AG20443 (cell line): ENCODE measurements at regions not wholly inside any gene's neighbourhood (a gene's known extent, or its start where the extent isn't known, plus 50 kb on each side); places are given as distances from the start of the nearest gene placed in this dataset.
A peak's percentile ranks its signal among the peaks of the same experiment; 100 is the strongest.
"Not testable (repeated sequence)": the region's sequence is repeated elsewhere in the genome, so short reads cannot be mapped to it uniquely, and the experiment has no call there.

Source experiments
- DNase-seq: peaks from one replicate; pipeline ENCODE4 v3.0.0; 2012; ENCODE audit warnings: low spot score, mixed read lengths

DNA sequence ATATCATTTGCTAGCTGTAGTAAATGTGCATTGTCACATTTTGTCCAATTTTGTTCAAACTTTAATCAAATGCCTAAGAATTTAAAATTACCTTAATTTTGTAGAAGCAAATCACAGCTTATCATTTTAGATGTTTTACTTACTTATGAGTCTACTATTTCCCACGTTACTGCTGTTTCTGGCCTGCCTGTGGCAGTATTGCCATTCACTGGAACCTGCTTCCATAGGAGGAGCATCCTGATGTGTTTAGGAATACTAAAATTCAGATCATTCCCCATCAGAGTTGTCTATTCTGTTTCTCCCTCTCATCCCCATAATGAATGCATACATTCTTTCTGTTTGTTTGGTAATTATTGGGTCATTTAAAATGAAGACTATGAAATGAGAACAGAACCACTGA, 119.5 kb upstream of the SNRPN start:
- DNase-seq = no peak

DNA sequence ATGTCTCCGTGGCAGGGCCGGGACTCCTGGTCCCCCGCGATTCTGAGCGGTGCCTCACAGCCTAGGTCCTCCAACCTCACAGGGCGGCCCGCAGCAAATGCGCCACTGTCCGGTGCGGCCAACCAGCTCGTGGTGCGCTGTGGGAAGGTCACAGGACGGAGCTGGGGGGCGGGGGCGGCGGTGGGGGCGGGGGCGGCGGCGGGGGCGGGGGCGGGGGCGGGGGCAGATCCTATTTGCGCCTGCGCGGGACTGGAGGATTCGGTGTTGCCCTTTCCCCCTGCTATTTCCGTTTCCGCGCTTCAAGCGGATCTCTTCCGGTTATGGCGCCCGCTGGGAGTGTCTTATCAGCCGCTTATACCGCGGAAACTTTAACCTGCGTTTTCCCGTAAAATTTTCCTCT, 106.7 kb upstream of the SNRPN start:
- peak; percentile 65 for DNase-seq

DNA sequence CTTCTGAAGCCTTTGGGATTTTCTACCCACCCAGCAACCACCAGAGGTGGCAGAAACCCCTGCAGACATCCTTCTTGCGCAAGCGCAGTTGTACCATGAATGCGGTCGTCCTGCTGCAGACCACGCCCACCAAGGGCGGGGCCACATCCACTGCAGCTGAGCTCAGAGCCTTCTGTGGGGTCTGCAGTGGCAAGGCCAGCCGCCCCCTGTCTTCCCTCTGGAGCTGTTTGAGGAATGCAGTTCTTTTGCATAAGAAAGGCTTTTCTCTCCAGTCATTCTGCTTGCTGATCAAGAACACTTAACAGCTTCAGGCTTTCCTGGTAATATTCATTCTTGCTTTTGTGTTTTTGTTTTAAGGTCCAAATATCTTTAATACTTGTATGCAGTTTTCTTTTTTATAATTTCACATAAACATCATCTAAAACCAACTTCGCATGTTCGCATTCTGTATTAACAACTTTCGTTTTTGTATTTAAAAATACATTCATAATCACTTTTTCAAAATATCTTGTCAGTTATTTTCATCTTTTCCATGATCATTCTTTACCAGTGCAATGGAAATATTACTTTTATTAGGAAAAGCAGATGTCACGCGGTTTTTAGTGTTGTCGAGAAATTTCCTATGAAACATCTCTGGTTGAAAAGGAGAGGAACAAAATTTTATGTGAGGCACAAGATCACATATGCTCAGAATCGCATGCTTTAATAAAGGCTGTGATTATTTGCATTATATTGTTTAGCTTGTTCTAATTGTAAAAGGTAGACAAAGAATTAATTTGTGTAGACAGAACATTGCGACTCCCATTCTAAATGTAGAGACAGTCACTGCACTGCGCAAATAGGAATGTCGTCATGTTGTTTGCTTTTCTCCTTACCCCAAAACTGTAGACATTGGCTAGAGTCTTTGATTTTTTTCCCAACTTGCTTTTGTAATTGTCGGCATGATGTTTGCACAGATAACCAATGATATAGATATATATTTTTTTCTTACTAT, 98.1 kb upstream of the SNRPN start:
- no peak for DNase-seq

DNA sequence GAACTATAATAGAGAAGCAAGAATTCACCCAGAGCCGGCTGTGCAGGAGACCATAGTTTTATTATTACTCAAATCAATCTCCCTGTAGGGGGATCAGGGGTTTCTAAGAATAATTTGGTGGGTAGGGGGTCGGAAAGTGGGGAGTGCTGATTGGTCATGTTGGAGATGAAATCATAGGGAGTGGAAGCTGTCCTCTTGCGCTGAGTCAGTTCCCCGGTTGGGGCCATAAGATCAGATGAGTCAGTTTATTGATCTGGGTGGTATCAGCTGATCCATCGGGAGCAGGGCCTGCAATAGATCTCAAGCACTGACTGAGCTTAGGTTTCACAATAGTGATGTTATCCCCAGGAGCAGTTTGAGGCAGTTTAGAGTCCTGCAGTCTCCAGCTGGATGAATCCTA, 97.0 kb upstream of the SNRPN start:
- no peak for DNase-seq

DNA sequence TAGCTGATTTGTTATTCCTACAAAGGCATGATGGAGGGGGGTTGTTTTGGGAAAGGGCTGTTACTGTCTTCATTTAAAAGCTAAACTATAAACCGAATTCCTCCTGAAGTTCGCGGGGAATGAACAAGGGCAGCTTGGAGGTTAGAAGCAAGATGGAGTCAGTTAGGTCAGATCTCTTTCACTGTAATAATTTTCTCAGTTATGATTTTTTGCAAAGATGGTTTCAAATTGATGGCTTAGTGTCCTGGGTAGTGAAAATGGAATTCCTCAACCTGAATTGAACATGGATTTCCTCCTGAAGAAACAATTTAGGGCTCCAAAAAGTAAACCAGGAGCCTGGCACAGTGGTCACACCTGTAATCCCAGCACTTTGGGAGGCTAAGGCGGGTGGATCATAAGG, 96.6 kb upstream of the SNRPN start:
- DNase-seq = not testable (repeated sequence)

DNA sequence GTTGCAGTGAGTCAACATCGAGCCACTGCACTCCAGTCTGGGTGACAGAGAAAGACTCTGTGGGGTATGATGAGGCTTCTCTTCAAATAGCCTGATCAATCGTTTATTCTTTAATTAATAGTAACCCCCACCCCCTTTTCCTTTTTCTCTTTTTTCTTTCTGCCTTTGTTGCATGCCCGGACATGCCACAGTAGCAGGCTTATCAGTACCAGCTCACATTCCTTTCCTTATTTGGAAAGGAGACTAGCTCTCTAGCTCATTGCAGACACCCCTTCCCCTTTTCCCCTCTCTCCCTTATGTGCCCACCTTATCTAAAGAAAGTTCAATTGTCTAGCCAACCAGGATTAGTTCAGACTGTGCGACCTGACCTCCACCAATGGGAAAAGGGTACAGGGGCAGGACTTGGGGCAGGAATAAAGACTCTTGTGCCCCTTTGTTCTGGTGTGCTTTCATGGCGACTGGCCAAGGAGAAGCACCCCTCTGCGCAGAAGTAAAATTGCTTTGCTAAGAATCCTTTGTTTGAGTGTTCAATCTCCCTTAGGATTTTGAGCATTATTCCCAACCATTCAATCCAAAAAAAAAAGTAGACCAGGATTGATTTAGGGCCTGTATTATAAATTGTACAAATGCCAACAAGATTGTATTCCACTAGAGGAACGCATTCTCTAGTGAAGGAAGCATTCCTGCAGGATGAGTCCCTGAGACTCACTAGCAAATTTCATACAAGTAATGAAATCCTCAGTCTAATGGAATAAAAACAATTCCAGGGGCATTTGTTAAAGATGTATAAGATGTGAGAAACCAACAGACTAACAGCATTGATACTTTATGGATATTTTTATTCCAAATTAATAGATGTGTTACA, 95.8 kb upstream of the SNRPN start:
- DNase-seq = no peak

DNA sequence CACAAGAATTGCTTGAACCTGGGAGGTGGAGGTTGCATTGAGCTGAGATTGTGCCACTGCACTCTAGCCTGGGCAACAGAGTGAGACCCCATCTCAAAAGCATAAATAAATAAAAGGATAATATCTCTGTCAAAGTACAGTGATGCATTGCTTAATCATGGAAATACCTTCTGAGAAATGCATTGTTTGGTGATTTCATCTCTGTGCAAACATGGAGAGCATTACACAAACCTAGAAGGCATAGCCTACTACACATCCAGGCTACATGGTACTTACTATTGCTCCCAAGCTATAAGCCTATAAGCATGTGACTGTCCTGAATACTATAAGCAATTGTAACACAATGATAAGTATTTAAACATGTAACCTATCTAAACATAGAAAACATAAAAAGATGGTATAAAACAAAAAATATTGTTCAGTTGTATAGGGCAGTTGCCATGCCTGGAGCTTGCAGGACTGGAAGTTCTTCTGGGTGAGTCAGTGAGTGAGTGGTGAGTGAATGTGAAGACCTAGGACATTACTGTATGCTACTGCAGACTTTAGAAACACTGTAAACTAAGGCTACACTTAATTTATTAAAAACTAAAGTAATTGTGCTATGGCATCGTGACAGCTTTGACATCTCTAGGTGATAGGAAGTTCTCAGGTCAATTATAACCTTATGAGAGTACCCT, 93.6 kb upstream of the SNRPN start:
- DNase-seq = no peak

DNA sequence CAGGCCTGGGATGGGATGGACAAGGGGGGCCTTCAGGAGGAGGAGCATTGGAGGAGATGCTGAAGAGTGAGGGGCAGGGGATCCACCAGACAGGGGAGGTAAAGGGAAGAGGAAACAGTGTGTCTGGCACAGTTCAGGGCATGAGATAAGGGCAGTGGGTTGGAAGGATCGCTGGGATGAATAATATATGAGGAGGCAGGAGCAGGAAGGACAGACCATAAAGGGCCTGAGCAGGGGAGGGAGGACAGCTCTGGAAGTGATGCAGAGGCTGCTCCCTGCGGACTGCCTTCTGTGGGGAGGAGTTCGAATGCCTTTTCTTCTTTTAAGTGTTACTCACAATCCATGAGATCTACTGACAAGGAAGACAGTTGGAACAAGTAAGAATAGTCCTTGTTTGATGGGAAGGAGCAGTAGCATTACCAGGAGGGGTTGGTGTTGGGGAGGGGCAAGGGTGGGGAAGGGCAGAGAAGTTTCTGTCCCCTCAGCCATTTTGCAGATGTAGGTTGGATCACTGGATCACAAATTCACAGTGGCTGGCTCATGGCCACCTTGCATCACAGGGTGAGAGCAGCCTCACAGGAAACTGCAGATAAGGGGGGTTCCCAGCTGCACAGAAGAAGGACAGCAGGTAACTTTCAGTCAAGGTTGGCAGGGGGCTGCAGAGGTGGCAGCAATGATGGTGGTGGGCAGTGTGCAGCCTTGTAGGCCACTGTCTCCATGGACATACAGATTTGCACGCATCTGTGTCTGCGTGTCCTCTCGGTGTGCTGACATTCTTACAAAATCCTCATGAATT, 91.9 kb upstream of the SNRPN start:
- no peak for DNase-seq

DNA sequence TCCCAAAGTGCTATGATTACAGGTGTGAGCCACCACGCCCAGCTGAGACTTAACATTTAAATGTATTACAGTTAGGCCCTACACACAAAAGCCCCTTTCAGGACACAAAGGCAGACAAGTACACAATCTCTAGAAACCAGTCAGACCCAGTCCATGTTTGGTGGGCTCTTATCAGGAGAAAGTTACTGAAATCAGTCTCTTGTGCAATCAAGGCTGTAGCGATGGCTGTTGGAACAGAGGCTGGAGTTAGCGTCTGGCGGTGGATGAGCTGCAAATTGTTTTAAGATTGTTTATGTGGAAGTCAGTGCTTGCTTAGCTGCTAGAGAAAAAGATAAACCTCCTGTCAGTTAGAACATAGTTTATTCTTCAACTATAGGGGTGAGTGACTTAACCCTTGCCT, 89.5 kb upstream of the SNRPN start:
- DNase-seq = no peak

DNA sequence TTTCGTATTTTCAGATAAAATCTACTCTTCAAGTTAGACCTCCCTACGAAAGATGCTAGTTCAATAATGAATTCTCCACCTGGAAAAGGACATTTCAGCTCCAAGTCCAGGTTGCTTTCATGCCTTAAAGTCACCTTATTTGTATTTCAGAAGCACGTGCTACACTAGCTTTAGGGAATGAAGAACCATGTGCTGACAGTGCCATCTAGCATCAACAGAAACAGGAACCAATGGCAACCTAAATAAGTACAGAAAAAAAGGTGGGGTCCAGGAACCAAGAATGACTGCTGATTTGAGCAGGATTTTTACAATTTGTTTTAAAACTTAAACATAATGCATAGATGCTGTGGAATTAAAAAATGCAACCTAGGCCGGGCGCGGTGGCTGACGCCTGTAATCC, 77.6 kb upstream of the SNRPN start:
- DNase-seq = no peak

DNA sequence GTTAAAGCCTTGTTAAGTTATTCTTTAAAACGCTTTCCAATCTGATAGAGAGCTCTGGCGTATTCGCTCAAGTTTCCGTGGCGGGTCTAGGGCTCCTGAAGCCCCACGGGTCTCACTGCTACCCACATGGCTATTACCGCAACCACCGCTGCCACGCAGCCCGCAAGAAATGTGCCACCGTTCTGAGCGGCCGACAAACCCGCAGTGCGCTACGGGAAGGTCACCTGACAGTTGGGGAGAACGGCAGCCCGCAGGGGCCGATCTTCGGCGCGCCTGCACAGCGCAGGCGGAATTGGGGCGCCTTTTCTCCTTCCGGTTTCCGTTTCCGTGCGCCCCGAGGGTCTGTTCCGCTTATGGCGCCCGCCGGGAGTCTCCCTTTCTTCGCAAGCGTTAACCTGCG, 76.6 kb upstream of the SNRPN start:
- DNase-seq = peak; percentile 34

DNA sequence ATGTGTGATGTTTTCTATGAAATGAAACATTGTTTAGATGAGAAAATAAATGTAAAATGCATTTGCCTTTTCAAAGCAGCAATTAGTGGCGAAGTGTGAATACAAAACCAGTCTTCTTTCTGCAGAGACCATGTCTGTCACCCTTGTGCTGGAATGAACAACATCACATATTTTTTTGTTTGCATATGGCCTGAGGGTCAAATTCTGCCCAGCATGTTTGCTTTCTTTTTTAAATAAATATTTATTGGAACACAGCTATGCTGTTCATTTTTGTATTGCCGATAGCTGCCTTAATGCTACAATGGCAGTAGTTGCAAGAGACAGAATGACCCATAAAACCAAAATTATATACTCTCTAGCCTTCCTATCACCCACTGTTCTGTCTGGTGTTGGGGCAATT, 75.3 kb upstream of the SNRPN start:
- no peak for DNase-seq

DNA sequence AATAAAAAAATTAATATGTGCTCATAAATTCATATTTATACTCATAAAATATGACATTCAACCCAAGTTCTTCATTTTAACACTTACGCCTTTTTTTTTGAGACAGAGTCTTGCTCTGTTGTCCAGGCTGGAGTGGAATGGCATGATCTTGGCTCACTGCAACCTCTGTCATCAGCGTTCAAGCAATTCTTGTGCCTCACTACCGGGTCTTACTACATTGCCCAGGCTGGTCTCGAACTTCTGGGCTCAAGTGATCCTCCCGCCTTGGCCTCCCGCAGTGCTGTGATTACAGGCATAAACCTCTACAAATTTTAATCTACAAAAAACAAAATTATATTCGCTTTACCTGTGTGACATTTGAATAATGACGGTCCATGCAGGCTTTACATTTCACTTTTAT, 74.1 kb upstream of the SNRPN start:
- DNase-seq = no peak

DNA sequence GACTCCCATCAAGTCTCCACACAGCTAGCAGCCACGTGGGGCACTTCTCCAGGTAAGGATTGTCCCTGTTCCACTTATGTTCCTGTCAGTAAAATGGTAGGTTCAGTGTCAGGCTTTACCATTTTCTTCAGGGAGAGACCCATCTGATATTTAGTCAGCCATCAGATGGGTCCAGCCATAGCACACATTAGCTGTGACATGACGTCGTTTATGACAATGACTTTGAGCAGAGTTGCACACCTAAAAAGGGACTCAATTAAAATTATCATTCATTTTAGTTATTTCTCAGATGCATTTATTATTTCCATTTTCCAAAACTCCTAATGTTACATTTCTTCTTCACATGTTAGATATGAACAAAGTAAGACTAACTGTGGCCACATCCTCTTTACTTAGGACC, 68.2 kb upstream of the SNRPN start:
- no peak for DNase-seq

DNA sequence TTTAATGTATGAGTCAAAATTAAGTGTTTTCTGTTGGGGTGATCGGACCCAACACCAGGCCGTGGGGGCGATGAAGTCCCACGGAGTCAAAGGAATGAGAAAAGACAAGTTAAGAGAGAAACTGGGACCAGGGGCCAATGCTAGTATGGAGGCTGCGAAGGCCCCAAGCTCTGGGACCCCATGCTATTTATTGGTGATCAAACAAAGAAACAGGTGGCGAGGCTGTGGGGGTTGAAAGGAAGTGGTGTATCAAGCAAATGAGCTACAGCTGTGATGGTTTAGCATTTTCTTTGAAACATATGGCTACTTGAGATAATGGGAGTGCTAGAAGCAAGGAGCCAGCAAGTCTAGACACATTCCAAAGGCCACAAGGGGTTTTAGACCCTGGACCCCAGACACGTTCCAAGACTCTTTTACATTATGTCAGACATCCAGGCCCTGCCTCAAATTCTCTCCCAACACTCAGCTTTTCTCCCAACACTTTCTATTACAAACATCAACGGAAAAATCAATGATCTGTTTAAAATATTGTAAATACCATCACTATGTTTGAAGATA, 56.0 kb upstream of the SNRPN start:
- no peak for DNase-seq

DNA sequence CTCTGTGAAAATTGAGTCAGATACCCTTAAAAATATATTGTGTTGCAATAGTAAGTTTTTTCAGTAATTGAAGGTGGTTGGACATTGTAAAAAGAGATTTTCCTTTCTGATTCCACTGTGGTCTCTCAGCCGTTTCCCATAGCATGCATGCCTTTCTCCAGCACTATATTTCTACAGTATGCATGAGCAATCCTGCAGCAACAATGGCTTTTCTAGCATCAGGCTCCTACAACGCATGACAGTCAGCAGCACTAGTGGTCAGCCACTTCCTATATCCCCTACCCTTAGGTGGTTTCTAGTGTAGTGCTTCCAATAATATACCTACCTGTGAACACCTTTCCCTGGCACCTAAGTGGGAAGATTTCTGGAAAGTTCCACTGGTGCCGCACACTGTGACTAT, 55.4 kb upstream of the SNRPN start:
- no peak for DNase-seq

DNA sequence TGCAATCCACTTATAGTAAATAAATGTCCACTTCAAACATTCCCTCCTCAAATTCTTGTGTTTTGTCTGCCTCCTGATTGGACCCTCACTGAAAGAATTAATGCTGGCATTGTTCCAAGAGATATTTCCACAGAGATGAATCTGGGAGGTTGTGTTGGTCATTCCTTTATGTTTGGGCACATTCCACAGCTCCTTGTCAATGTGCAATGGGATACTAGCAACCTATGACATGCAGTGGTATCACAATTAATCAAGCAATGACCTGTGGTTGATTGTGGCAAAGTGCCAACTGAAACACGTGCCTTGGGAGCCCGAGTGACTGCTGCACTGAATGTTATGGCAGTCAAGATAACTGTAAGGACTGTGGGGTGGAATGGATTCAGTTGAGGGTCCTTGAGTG, 55.0 kb upstream of the SNRPN start:
- no peak for DNase-seq

DNA sequence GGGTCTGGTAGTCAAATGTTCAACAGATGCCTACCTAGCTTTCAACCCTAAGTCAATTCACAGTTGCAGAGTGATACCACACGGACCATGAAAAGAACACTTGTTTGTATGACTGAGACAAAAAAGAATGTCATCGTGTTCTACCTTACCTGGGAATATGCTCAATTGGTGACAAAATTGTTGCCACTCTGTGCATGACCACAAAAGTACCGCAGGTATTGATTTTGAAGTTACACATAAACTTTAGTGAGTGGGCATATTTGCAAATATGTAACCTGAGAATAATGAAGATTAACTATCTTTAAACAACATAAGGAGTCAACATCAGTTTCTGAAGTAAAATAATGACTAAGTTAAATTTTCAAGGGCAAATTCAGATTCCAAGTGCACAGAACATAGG, 53.4 kb upstream of the SNRPN start:
- DNase-seq = no peak
